Erythroblast (primary cell): ENCODE measurements at regions not wholly inside any gene's neighbourhood (a gene's known extent, or its start where the extent isn't known, plus 50 kb on each side); places are given as distances from the start of the nearest gene placed in this dataset.

ENCODE experiments used
- GATA1 ChIP-seq: IDR thresholded peaks from 2 replicates; pipeline ENCODE4 v1.6.1; 2011; ENCODE audit warnings: low read depth, mild to moderate bottlenecking, control low read depth, low read length, moderate library complexity
- POLR2A ChIP-seq: IDR thresholded peaks from 2 replicates; pipeline ENCODE4 v1.6.1; 2011; ENCODE audit warnings: mild to moderate bottlenecking, low read length

DNA sequence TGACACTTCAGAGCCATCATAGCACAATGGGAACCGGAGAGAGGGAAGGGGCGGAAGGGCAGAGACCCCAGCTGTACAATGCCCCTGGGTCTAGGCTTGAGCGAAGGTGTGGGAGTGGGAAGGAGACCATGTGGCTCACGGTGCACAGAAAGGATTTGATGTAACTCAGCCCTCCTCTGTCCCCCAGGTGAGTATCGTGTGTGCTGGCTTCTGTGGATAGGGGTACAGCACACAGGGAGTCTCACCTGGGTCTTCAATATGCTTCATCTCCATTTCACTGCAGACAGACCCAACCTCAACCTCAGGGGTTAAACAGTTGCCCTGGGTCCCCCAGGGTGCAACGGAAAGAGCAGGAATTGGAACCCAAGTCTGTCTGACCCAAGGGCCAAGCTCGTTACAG is 122.2 kb downstream of the CDH26 start:
- TF ChIP-seq POLR2A (no peak), GATA1 (no peak)
